Stimulated activated memory B cell treated with anti-CD40 and anti-IgM and Interleukin-4, amounts not matched to agents 10 μg/mL and 1 μg/mL and 100 μg/mL, for 72 hours (primary cell): ENCODE measurements at regions not wholly inside any gene's neighbourhood (a gene's known extent, or its start where the extent isn't known, plus 50 kb on each side); places are given as distances from the start of the nearest gene placed in this dataset.

Source experiments
- ATAC-seq: fragments of 150-1000 bp; cut with Tn5 transposase; 2 replicates; pipeline ENCODE4 v1.10.0; 2021
- H3K27ac Mint-ChIP-seq: one replicate; pipeline ENCODE4 v1.8.0; 2022; ENCODE audit warnings: mild to moderate bottlenecking, mixed read lengths
- H3K27me3 Mint-ChIP-seq: one replicate; pipeline ENCODE4 v1.8.0; 2022; ENCODE audit warnings: mixed read lengths
- H3K36me3 Mint-ChIP-seq: one replicate; pipeline ENCODE4 v1.8.0; 2022; ENCODE audit warnings: mixed read lengths
- H3K4me1 Mint-ChIP-seq: one replicate; pipeline ENCODE4 v1.8.0; 2022; ENCODE audit warnings: mixed read lengths
- H3K4me3 Mint-ChIP-seq: one replicate; pipeline ENCODE4 v1.8.0; 2022; ENCODE audit warnings: mild to moderate bottlenecking, moderate library complexity, mixed read lengths
- H3K9me3 Mint-ChIP-seq: one replicate; pipeline ENCODE4 v1.8.0; 2022; ENCODE audit warnings: mixed read lengths

- Mint-ChIP-seq H3K9me3 (peaks cover 18% of the 10 kb centered on the region), H3K36me3 (no peaks in the 10 kb centered on the region), H3K27ac (no peak overlapping the region), H3K4me3 (no peak overlapping the region), H3K4me1 (no peaks in the 10 kb centered on the region), H3K27me3 (no peaks in the 10 kb centered on the region)
- ATAC-seq, result no peak
These were observed 99.7 kb upstream of the RXFP2 start for GRCh38 chr13:31639443-31640163.

GRCh38 chr13:31649766-31650165 lies 89.6 kb upstream of the RXFP2 start:
- no peaks in the 10 kb centered on the region for H3K36me3 Mint-ChIP-seq
- H3K4me3 Mint-ChIP-seq, result no peak overlapping the region
- no peak overlapping the region for H3K27ac Mint-ChIP-seq
- ATAC-seq, result no peak
- peaks cover 4% of the 10 kb centered on the region for H3K9me3 Mint-ChIP-seq
- no peaks in the 10 kb centered on the region for H3K27me3 Mint-ChIP-seq
- H3K4me1 Mint-ChIP-seq, result no peaks in the 10 kb centered on the region

GRCh38 chr13:31653730-31654129 lies 85.6 kb upstream of the RXFP2 start:
- no peak overlapping the region for H3K27ac Mint-ChIP-seq
- no peak overlapping the region for H3K4me3 Mint-ChIP-seq
- no peaks in the 10 kb centered on the region for H3K4me1 Mint-ChIP-seq
- no peaks in the 10 kb centered on the region for H3K27me3 Mint-ChIP-seq
- H3K36me3 Mint-ChIP-seq, result no peaks in the 10 kb centered on the region
- no peak for ATAC-seq
- H3K9me3 Mint-ChIP-seq, result no peaks in the 10 kb centered on the region

- peaks cover 9% of the 10 kb centered on the region for H3K27me3 Mint-ChIP-seq
- no peak overlapping the region for H3K27ac Mint-ChIP-seq
- H3K36me3 Mint-ChIP-seq, result no peaks in the 10 kb centered on the region
- no peak for ATAC-seq
- peaks cover 5% of the 10 kb centered on the region for H3K9me3 Mint-ChIP-seq
- H3K4me1 Mint-ChIP-seq, result no peaks in the 10 kb centered on the region
- no peak overlapping the region for H3K4me3 Mint-ChIP-seq
These were observed 75.3 kb upstream of the RXFP2 start for GRCh38 chr13:31663880-31664585.

- Mint-ChIP-seq H3K9me3 (no peaks in the 10 kb centered on the region), H3K27ac (no peak overlapping the region), H3K4me1 (no peaks in the 10 kb centered on the region), H3K27me3 (peaks cover 8% of the 10 kb centered on the region), H3K36me3 (no peaks in the 10 kb centered on the region), H3K4me3 (no peak overlapping the region)
- ATAC-seq, result no peak
These were observed 68.3 kb upstream of the RXFP2 start for GRCh38 chr13:31670831-31671617.

- Mint-ChIP-seq H3K27me3 (peaks cover 8% of the 10 kb centered on the region), H3K9me3 (no peaks in the 10 kb centered on the region), H3K36me3 (no peaks in the 10 kb centered on the region), H3K4me1 (no peaks in the 10 kb centered on the region), H3K4me3 (no peak overlapping the region), H3K27ac (no peak overlapping the region)
- ATAC-seq, result no peak
These were observed 65.3 kb upstream of the RXFP2 start for GRCh38 chr13:31674051-31674450.

- Mint-ChIP-seq H3K4me1 (no peaks in the 10 kb centered on the region), H3K27me3 (peaks cover 8% of the 10 kb centered on the region), H3K36me3 (no peaks in the 10 kb centered on the region), H3K9me3 (no peaks in the 10 kb centered on the region), H3K27ac (no peak overlapping the region), H3K4me3 (no peak overlapping the region)
- no peak for ATAC-seq
These were observed 63.8 kb upstream of the RXFP2 start for GRCh38 chr13:31675440-31675953.

- ATAC-seq, result no peak
- Mint-ChIP-seq H3K4me1 (no peaks in the 10 kb centered on the region), H3K27ac (no peak overlapping the region), H3K4me3 (no peak overlapping the region), H3K27me3 (no peaks in the 10 kb centered on the region), H3K9me3 (no peaks in the 10 kb centered on the region), H3K36me3 (no peaks in the 10 kb centered on the region)
These were observed 58.2 kb upstream of the RXFP2 start for GRCh38 chr13:31681133-31681532.

GRCh38 chr13:31684466-31684865 lies 54.9 kb upstream of the RXFP2 start:
- no peak for ATAC-seq
- Mint-ChIP-seq H3K4me3 (no peak overlapping the region), H3K4me1 (no peaks in the 10 kb centered on the region), H3K27me3 (no peaks in the 10 kb centered on the region), H3K9me3 (no peaks in the 10 kb centered on the region), H3K27ac (no peak overlapping the region), H3K36me3 (no peaks in the 10 kb centered on the region)

- no peaks in the 10 kb centered on the region for H3K4me1 Mint-ChIP-seq
These were observed 52.5 kb upstream of the RXFP2 start for GRCh38 chr13:31686670-31687425.

More at GRCh38 chr13:31686670-31687425, 52.5 kb upstream of the RXFP2 start:
- no peaks in the 10 kb centered on the region for H3K27me3 Mint-ChIP-seq
- no peaks in the 10 kb centered on the region for H3K36me3 Mint-ChIP-seq
- H3K9me3 Mint-ChIP-seq, result peaks cover 3% of the 10 kb centered on the region
- H3K4me3 Mint-ChIP-seq, result no peak overlapping the region
- ATAC-seq, result no peak
- no peak overlapping the region for H3K27ac Mint-ChIP-seq
